ENCODE measurements at regions not wholly inside any gene's neighbourhood (a gene's known extent, or its start where the extent isn't known, plus 50 kb on each side); places are given as distances from the start of the nearest gene placed in this dataset.

DNA sequence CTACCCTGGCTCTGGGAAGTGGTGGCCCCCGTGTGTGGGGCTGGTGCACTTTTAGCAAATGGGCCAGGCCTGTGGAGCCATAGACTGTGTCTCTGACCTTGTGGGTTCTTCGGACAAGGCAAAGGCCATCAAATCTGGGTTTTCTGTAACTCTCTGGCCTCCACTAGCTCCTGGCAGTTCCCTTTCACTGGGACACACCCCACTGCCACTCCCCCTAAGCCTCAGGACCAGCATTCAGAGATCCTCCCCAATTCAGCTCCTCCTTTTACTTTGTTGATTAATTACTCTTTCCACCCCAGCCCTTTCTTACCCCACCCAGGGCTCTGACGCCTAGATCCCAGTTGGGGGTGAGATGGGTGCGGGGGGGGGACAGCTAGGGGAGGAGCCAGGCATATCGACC, 53.9 kb upstream of the IRX3 start:
- no peak for DNase-seq (ENCODE audit: unreplicated experiment)
- intact Hi-C loops (cut with micrococcal nuclease), result no loop called here
- POLR2A ChIA-PET, result interaction anchor here (0.6 to 3.6 kb wide), 6 partner anchors 8 to 305 kb away, joined by 3 to 31 read pairs (median 4); partner anchors contain the start of gene IRX3
- Mint-ChIP-seq H3K4me3 (ENCODE audit: unreplicated experiment) (no peak overlapping the region), H3K27ac (ENCODE audit: low read depth, unreplicated experiment) (no peak overlapping the region), H3K36me3 (ENCODE audit: insufficient read depth, unreplicated experiment) (no peaks in the 10 kb centered on the region), H3K9me3 (ENCODE audit: unreplicated experiment) (no peaks in the 10 kb centered on the region), H3K4me1 (ENCODE audit: insufficient read depth, unreplicated experiment) (peaks cover 26% of the 10 kb centered on the region), H3K27me3 (ENCODE audit: insufficient read depth, unreplicated experiment) (no peaks in the 10 kb centered on the region)
- CTCF ChIA-PET, result interaction anchor here (0.5 to 1.7 kb wide), 6 partner anchors 15 to 409 kb away, joined by 3 to 4 read pairs (median 3); no protein-coding TSS in a partner anchor
- TF ChIP-seq, protein P1, sequence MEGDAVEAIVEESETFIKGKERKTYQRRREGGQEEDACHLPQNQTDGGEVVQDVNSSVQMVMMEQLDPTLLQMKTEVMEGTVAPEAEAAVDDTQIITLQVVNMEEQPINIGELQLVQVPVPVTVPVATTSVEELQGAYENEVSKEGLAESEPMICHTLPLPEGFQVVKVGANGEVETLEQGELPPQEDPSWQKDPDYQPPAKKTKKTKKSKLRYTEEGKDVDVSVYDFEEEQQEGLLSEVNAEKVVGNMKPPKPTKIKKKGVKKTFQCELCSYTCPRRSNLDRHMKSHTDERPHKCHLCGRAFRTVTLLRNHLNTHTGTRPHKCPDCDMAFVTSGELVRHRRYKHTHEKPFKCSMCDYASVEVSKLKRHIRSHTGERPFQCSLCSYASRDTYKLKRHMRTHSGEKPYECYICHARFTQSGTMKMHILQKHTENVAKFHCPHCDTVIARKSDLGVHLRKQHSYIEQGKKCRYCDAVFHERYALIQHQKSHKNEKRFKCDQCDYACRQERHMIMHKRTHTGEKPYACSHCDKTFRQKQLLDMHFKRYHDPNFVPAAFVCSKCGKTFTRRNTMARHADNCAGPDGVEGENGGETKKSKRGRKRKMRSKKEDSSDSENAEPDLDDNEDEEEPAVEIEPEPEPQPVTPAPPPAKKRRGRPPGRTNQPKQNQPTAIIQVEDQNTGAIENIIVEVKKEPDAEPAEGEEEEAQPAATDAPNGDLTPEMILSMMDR (IDR thresholded peaks at IDR 0.05; ENCODE audit: unreplicated experiment), result no peak
- BruUV-seq (replicated peaks), result no TSS peak

DNA sequence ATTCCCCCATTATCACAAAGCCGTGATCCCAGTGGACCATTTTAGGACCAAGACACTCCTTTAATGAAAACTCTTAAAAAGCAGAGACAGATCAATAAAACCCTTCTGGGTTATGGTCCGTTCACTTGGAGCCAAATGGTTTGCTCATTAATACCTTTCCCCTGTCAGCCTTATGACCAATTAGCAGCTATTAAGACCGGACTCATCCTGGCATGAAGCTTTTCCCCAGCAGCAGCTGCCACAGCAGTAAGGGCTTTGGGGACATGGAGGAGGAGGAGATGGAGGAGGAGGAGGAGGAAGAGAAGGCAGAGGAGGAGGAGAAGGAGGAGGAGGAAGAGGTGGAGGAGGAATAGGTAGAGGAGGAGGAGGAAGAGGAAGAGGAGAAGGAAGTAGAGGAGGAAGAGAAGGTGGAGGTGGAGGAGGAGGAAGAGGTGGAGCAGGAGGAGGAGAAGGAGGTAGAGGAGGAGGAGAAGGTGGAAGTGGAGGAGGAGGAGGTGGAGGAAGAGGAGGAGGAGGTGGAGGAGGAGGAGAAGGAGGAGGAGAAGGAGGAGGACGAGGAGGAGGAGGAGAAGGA, 50.1 kb upstream of the IRX3 start:
- Mint-ChIP-seq H3K27me3 (ENCODE audit: insufficient read depth, unreplicated experiment) (no peaks in the 10 kb centered on the region), H3K27ac (ENCODE audit: low read depth, unreplicated experiment) (no peak overlapping the region)

More for the DNA sequence above, 50.1 kb upstream of the IRX3 start:
- Mint-ChIP-seq H3K4me3 (ENCODE audit: unreplicated experiment) (no peak overlapping the region), H3K36me3 (ENCODE audit: insufficient read depth, unreplicated experiment) (no peaks in the 10 kb centered on the region), H3K4me1 (ENCODE audit: insufficient read depth, unreplicated experiment) (peaks cover 17% of the 10 kb centered on the region), H3K9me3 (ENCODE audit: unreplicated experiment) (no peaks in the 10 kb centered on the region)
- BruUV-seq (replicated peaks), result no TSS peak
- TF ChIP-seq, protein P1 (IDR thresholded peaks at IDR 0.05; ENCODE audit: unreplicated experiment), result no peak
- CTCF ChIA-PET, result interaction anchor here (0.7 kb wide), 1 partner anchor 974 kb away, joined by 5 read pairs; no protein-coding TSS in a partner anchor
- POLR2A ChIA-PET, result interaction anchor here (0.6 to 0.7 kb wide), 3 partner anchors 67 to 812 kb away, joined by 3 read pairs; no protein-coding TSS in a partner anchor
- intact Hi-C loops (cut with micrococcal nuclease), result no loop called here
- no peak for DNase-seq (ENCODE audit: unreplicated experiment)
